Fibroblast of the conjunctiva (primary cell): ENCODE measurements at regions not wholly inside any gene's neighbourhood (a gene's known extent, or its start where the extent isn't known, plus 50 kb on each side); places are given as distances from the start of the nearest gene placed in this dataset.
"Not testable (repeated sequence)": the region's sequence is repeated elsewhere in the genome, so short reads cannot be mapped to it uniquely, and the experiment has no call there.

Experiments used
- DNase-seq: peaks from one replicate; pipeline ENCODE4 v3.0.0-alpha.2; 2010; ENCODE audit warnings: low read depth

DNA sequence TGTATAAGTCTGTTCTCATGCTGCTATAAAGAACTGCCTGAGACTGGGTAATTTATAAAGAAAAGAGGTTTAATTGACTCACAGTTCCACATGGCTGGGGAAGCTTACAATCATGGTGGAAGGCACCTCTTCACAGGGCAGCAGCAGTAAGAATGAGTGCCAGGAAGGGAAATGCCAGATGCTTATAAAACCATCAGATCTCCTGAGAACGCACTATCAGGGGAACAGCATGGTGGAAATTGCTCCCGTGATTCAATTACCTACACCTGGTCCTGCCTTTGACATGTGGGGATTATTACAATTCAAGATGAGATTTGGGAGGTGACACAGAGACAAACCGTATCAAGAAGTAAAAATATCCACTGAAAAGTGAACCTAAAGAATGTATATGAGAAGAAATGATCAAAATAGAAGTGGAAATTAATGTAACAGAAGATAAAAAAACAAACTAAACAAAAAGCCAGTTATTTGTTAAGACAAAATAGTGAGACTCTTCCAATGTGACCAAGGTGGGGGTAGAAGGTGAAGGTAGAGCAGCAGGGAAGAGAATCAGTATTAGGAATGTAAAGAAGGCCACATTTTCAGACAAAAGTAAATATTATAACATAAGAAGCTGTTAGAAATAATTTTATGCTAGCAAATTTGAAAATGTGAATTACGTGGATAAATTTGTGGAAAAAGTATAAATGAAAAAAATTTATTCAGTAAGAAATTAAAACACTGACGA lies 372.9 kb downstream of the NKX6-1 start:
- DNase-seq: no peak

DNA sequence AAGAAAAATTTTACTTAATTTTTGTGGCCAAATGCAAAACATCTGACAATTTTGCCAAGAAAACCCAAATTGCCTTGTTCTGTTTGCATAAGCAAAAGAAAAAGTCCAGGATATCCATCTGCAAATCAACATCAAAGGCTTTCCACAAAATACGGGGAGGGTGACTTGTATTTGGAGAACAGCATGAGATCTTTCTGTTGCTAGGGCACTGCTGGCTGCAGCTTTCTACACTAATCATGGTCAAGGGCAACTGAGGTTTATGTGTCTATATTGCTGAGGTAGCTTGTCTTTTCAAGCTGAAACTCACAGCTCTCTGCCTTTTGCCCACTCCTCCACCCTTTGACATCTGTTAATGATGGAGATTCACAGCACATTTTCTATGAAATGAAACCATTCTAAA lies 389.1 kb downstream of the NKX6-1 start:
- DNase-seq: no peak

DNA sequence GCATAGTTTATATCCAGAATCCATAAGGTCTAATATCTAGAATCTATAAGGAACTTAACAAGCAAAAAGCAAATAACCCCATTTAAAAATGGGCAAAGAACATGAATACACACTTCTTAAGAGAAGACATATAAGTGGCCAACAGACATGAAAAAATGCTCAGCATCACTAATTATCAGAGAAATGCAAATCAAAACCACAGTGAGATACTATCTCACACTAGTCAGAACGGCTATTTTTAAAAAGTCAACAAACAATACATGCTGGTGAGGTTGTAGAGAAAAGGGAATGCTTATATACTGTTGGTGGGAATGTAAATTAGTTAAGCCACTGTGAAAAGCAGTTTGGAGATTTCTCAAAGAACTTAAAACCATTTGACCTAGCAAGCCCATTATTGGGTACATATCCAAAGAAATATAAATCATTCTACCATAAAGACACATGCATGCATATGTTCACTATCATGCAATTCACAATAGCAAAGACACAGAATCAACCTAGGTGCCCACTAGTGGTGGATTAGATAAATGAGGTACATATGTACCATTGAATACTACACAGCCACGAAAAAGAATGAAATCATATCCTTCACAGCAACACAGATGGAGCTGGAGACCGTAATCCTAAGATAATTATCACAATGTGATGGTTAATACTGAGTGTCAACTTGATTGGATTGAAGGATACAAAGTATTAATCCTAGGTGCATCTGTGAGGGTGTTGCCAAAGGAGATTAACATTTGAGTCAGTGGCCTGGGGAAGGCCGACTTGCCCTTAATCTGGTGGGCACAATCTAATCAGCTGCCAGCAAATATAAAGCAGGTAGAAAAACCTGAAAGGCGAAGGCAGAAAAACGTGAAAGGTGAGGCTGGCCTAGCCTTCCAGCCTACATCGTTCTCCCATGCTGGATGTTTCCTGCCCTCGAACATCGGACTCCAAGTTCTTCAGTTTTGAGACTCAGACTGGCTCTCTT lies 397.2 kb downstream of the NKX6-1 start:
- not testable (repeated sequence) for DNase-seq

DNA sequence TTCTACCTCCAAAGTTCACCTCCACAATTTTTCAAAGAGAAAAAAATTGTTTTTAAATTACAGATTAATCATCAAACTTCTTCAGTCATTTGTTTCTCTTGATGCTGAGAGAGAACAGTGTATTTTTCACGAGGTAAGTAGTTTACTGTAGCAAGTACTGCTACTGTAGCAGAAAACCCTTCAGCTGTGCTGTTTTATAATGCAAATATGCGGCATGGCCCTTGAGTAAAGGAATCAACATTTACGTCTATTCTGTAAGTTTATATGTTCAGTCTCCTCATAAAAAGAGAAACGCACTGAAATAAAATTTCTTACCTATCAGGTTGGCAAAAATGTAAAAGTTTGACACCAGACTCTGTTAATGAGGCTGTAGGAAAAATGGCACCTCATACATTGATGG lies 399.0 kb downstream of the NKX6-1 start:
- no peak for DNase-seq

DNA sequence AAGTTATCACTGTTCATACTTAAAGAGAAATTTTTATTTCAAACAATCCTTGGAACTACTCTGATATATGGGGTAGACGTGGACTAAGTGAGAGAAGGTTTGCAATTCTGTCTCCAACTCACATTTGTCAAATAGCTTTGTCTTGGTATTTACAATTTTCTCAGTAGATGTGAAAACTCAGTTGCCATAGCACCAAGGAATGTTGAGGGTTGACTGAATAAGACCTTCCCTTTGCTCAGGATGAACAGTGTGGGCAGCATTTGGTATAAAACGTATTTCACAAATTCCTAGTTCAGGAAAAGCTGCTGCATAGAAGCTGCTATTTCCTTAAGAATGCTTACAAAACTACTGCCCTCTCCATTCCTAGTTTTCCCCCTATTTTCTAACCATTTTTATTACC lies 399.5 kb downstream of the NKX6-1 start:
- no peak for DNase-seq

DNA sequence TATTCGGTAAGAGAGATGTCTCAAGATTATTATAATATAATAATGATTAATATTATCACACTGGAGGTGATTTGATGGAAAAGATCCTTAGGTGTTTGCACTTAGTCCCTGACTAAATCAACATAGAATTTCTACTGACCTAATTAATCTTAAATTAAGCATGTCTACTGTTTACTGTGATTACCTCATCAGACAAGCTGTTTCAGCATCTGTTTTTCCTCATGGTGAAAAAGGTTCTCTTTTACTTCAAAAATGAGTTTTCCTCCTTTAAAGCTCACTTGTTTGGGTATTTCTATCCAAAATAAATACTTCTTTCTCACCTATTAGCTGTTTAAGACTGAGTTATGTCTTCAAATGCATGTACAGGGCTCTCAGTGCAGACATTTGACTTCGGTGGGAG lies 407.8 kb downstream of the NKX6-1 start:
- DNase-seq: no peak

DNA sequence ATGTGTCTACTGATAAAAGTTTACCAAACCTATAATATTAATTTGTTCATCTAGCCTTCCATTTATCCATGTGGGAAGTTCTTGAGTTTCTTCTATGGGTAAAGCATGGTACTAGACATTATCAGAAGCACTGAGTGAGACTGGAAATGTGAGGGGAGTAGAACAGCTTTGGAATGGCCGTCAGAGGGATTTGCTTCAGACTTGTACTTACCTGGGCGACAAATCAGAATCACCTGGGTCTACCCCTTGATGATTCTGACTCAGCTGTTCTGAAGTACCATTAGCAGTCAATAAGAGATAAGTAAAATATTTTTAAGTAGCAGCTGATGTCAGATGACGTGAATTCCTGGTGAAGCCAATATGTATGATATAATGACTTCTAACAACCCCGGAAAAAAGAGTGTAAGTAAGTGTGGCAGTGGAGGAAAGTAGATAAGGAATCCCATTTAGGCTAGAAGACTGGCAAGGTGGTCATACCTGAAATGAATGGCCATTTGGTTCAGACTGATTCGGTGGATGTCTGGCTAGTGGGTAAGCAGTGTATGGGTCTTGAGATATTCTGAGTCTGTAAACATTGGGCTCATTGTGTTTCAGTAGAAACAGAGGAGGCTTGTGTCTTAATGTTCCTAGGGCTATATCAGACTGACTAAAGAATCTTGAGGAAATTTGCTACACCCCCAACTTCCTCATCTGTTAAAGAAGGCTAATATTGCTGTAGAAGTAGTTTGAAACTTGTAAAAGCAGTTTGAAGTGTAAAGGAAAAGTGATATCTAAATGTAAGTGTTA lies 409.2 kb downstream of the NKX6-1 start:
- no peak for DNase-seq

DNA sequence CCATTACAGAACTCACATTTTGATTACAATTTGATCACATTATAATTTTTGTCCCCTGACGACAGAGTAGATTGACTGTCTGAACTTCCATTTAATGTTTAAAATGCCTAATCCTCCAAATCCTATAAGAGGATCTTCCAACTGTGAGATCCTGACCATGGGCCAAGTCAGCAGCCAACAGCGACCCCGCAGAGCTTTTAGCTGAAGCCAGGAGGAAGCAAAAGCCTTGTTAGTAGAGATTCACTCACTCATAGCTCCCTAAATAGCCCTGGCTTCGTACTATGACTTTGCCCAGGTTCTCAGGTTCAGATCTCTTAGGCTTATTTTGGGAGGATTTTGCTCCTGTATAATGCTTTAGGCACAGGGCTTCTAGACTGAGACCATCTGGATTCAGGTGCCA lies 413.1 kb downstream of the NKX6-1 start:
- DNase-seq: no peak

DNA sequence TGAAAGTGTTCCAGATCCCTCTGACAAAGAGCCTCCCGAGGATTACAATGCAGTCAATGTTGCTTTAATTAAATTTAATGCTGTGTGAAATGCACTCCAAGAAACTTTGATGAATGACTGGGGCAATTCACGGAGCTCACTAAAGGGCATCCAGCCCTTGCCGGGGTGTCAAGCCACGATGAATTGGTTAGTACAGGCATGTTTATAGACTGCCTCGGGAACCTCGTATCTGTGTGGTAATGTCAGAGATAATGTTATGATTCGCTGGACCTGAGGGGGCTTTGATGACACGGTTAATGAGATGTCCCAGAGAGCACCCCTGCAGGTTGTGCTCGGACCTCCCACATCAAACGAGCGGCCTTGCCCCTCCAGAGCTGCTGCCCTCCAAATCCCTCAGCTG lies 428.8 kb downstream of the NKX6-1 start:
- DNase-seq: no peak

DNA sequence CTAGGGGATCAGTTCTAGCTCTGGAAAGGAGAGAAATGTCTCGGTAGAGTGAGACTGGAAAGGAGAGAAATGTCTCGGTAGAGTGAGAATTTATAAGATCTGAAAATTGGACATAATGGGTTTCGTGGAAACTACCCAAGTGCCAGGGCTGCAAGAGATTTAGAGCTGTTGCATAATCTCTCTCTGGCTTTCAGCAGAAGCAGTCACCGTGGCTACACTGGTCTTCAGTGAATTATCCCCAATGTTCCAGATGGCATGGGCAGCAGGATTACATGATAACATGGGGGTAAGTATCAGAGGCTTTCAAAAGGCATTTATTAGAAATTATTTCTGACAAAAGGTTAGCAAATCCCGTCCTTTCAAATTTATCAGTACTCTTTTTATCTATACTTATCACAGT lies 435.5 kb downstream of the NKX6-1 start:
- no peak for DNase-seq

DNA sequence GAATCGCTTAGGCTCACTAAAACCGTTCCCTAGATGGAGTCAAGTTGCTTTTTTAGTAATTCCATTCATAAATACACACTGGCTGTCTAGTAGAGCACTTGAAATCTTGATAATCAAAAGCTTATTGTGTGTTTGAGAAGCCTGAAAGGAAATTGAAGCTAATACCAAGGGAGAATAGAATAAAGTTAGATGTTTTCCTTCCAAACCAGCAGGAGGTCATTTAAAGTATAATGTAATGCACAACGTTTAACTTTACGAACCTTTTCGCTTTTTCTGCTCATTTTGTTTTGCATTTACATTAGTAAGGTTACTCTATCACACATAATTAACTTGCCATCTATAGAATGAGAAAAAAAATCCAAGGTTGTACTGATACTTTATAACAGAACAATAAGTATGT lies 440.9 kb downstream of the NKX6-1 start:
- no peak for DNase-seq

DNA sequence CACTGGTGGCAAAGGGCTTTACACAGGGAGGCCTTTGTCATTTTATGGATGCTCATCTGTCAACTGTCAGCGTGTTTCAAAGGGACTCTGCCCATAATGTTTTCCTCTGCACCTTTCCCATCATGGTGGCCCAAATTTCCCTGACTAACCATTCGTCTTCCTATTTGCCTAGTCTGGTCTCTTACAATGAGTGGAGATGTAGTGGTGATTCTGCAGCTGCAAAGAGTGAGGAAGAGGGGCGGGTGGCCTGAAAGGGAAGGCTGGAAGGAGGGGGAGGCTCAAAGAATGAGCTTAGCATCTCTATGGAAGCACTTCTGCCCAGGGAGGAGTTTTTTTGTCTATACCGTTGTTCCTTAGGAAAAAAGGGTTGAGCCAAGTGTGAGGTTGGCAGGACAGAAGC lies 447.5 kb downstream of the NKX6-1 start:
- no peak for DNase-seq

DNA sequence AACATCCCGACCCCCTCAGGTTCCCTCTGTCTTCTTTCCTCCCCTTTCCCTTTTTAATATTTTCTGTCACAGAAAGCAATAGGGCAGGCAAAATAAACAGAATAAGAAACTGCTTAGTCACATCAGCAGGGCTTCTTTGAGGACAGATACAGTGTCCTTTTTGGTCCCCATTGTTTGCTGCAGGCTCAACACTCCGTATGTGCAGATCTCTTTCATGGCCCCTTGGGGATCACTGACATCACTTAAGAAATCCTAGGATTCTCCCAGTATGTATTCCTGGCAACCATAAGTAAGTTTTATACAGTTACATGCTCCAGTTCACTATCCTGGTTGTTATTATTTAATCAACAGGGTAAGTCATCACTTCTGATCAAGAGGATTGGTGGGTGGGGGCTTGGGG lies 448.0 kb downstream of the NKX6-1 start:
- no peak for DNase-seq

DNA sequence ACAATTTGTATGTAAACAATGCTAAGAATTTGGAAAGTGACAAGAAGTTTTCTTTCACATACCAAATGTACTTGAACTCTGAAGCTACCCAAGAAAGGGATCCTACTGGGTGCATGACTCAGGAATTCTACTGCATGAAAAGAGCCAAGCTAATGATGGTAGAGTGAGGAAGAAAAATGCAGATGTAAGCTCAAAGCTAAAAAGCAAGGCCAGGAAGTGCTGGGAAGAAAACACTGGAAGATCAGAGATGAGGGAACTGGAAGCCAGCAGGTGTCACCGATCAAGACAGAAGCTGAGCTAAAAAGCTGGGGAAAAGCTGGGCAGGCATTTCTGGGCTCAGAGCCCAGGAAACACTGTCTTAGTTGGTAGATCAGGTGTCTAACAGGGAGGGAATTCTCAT lies 449.1 kb downstream of the NKX6-1 start:
- no peak for DNase-seq

DNA sequence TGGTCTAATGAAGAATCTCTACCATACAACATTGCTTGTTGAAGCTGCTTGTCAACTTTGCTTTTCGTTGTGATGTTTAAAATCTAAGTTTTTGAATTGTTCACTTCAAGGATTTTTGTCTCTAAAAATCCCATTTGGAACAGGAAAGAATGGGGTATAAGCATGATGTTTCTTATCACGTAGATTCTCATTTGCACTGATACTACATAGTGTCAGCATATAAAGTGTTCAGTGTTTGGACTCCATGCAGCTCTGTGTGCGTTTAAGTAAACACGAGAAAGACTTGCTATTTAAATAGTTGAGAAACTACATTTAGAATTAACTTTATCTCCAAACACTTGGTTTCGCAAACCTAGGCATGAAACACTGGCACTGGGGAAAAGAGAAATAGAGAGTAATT lies 452.5 kb downstream of the NKX6-1 start:
- DNase-seq: no peak

DNA sequence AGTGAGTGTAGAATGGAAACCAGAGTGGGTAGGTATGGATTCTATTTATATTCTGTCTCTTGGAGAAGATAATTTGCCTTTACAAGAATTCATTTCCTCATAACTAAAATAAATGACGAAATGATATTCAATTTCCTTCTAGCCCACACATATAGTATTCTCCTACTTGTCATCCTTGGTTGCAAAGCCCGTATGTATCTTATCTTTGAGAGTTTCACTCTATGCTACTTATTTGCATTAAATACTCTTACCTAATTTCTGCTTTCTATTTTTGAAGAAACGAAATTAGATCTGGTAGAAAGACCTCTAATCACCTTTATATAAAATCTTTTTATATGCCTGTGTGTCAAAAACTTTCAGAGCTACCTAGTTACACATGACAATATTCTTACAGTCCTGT lies 457.7 kb downstream of the NKX6-1 start:
- no peak for DNase-seq

DNA sequence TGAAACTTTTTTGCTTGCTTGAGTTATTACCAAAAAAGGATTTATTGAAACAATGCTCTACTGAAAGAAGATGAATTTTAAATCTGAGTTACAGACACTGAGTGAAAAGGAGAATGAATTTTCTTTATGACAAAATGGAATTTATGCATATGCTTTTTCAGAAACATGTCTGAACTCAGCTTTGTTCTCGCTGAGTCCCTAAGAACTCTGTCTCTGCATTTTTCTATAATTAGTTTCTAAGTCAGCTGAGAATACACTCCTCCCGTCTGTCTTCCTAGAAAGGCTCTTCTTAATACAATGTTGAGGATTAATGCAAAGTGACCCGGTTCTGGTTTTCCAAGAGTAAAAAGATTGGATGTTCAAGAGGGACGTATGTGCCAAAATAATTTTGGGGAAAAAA lies 463.5 kb downstream of the NKX6-1 start:
- no peak for DNase-seq

DNA sequence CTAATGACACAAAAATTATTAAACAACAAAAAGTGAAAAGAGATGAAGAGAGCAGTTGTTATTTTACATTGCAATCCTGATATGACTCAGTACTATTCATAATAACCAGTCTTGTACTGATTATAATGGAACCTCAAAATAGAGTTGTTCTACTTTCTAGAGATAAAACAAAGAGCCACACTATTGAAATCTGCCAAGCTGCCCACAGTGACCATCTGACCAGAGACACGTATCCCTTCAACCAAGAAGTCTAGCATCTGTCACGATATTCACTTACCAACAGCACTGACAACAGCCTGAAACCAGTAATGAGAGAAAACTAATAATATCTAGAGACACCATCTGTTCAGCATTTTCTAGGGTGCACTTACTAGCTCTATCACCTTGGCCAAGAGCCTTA lies 466.7 kb downstream of the NKX6-1 start:
- DNase-seq: no peak

DNA sequence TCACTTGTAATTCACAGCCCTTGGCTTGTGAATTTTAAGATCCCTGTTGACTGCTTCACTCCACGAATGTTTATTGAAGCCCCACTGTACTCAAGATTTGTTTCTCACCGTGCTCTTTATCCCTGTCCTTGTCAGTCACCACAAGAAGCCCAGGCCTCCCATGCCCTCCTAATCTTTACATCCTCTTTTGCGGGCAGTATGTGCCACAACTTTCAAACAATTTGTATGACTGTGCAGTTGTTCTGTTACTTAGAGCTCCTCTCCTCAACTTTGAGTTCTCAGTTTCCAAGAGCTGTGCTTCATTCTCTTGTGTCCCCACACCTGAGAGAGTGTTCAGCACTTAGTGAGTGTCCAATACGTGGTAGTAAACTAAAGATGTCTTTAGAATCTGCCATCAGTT lies 467.7 kb downstream of the NKX6-1 start:
- DNase-seq: no peak

DNA sequence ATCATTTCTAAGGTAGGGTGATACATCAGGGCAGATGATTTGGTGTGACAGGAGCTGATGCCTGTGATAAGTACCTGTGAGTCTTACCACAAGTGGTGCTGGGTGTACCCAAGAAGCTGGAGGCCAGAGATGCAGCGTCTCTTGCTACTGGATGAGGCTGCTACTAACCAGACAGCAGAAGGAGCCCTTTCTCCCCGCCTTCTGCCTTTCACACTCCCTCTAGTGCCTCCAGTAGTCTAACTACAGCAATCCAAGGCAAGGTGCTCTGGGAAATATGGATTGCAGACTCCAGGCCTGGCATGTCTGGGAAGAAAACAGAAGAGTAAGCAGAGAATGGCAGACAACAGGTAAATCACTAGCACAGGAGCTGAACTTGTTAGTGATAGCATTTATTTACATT lies 470.8 kb downstream of the NKX6-1 start:
- no peak for DNase-seq

DNA sequence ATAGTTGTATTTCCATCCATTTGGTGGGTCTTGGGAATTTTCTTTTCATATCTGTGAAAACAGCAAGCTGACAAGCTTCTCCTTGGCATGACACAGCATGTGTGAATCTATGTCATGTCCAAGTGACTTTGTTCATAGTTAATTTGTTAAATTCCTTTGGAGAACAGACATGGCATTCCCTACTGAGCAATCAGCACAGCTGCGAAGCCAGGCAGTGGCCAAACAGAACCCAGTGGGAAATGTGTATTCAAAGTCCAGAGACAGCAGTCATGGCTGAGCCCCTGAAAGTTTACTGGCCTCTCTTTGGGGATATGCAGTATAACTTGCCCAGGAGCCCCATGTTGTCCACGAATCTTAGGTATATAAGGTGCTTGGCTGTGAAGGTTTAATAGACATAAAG lies 474.7 kb downstream of the NKX6-1 start:
- no peak for DNase-seq

DNA sequence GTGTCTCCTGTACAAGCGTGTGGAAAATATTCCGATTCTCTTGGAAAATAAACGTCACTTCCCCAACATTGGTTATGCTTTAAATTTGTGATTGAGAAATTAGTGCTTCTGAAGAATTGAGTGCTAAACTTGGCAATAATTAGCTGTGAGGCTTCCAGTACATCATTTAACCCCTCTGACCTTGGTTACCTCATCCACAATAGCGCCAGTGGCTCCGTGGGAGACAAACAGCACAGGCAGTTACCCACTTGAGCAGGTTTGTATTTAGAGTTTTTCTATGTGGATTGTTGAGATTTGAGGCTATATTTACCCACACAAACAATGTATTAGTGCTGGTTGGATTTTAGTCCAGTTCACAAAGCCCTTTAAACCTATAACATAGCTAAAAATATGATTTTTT lies 476.5 kb downstream of the NKX6-1 start:
- DNase-seq: no peak

DNA sequence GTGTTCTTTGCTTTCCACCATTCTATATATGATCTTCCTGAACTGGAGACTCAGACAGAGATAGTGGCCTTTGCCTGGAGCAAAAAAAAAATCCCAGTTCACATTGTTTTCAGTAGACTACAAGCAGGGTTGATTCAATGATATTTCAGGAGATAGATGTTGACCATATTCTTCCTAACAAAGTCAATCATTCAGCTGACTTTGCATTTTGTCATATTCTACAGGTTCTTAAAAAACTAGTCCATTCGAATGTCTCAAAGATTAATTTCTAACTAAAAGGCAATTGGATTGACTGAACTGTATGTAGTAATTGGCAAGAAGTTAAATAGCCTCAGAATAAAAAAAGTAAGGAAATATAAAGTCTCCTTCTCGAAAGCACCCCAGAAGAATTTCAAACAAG lies 479.5 kb downstream of the NKX6-1 start:
- DNase-seq: no peak
